ENCODE measurements at regions not wholly inside any gene's neighbourhood (a gene's known extent, or its start where the extent isn't known, plus 50 kb on each side); places are given as distances from the start of the nearest gene placed in this dataset.
"Not testable (repeated sequence)": the region's sequence is repeated elsewhere in the genome, so short reads cannot be mapped to it uniquely, and the experiment has no call there.

DNA sequence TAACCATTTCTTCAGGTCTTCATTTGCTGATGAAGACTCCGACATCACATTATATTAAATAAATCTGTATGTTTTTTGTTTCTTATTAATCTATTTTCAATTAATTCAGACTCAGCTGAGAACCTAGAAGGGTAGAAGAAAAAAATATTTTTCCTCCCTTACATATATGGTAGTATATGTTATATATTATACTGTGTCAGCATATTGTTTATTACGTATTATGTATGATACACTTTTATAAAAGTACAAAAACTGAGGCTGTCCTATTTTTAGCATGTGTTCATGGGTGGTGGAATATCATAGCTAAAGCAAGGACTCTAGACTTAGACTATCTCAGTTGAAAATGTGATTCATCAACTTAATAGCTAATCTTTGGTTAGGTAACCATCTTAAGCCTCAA lies 149.3 kb downstream of the CENPC start:
- Histone ChIP-seq H3K4me3 (no peak overlapping the region), H3K27ac (no peak overlapping the region), H3K36me3 (no peaks in the 10 kb centered on the region), H3K4me1 (no peaks in the 10 kb centered on the region), H3K27me3 (peaks cover 6% of the 10 kb centered on the region), H3K9me3 (no peaks in the 10 kb centered on the region)
- TF ChIP-seq POLR2A (IDR thresholded peaks at IDR 0.05) (no peak), POLR2AphosphoS5 (IDR thresholded peaks at IDR 0.05) (no peak), EP300 (IDR thresholded peaks at IDR 0.05) (no peak)
- TF ChIP-seq, protein P1, sequence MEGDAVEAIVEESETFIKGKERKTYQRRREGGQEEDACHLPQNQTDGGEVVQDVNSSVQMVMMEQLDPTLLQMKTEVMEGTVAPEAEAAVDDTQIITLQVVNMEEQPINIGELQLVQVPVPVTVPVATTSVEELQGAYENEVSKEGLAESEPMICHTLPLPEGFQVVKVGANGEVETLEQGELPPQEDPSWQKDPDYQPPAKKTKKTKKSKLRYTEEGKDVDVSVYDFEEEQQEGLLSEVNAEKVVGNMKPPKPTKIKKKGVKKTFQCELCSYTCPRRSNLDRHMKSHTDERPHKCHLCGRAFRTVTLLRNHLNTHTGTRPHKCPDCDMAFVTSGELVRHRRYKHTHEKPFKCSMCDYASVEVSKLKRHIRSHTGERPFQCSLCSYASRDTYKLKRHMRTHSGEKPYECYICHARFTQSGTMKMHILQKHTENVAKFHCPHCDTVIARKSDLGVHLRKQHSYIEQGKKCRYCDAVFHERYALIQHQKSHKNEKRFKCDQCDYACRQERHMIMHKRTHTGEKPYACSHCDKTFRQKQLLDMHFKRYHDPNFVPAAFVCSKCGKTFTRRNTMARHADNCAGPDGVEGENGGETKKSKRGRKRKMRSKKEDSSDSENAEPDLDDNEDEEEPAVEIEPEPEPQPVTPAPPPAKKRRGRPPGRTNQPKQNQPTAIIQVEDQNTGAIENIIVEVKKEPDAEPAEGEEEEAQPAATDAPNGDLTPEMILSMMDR (IDR thresholded peaks at IDR 0.05), result no peak
- WGBS, 2 donors (ENCODE audit: low coverage in 1 of 2), result 78 to 92% methylated on average over 2 of the region's 2 CpGs
- ATAC-seq, result no peak

DNA sequence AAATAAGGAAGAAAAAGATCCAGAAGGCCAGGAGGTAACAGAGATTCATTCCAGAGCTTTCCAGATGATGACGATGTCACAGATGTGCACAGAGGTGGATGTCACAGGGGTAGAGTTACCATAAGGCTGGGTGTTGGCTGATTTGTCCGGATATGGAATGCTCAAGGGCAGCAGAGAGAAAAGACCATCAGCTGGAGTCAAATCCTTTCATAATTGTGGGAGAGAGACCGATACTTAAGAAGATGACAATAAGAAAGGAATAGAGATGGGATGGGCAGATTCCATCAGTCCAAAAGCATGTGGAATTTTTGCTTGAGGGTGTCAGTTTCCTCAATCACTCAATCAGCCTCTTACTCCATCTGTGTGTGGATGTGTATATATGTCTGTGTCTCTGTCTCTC lies 150.4 kb downstream of the CENPC start:
- no peaks in the 10 kb centered on the region for H3K9me3 ChIP-seq
- WGBS, 2 donors (ENCODE audit: low coverage in 1 of 2), result 72 to 86% methylated on average over 3 of the region's 3 CpGs
- no peak for ATAC-seq
- no peak overlapping the region for H3K27ac ChIP-seq
- H3K27me3 ChIP-seq, result peaks cover 6% of the 10 kb centered on the region
- H3K4me1 ChIP-seq, result no peaks in the 10 kb centered on the region
- no peak overlapping the region for H3K4me3 ChIP-seq
- TF ChIP-seq, protein P1 (IDR thresholded peaks at IDR 0.05), result no peak
- no peak for TF ChIP-seq POLR2A (IDR thresholded peaks at IDR 0.05)
- no peak for TF ChIP-seq EP300 (IDR thresholded peaks at IDR 0.05)
- no peaks in the 10 kb centered on the region for H3K36me3 ChIP-seq

DNA sequence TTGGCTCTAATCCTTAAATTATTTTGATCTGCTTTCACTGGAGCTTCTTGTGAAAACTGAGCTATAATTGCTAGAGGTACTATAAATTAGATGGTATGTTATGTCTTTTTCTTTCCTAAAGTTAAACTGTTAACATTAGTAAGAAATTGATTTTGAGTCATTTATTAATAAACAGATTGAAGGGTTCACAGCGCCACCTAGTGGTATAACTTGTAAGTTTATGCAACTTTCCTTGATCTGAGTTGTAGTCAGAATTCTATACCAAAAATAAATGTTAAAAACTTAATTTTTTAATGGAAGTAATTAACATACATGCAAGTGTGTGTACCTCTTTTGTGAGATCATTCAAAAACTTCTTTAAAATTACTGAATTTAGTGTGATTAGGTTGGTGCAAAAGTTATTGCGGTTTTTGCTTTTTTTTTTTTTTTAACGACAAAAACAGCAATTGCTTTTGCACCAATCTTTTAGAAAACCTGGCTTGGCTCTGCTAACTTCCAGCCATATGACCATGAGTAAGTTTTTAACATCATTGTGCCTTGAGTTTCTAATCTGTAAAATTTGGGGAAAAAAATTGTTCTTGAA lies 151.5 kb downstream of the CENPC start:
- TF ChIP-seq, protein P1 (IDR thresholded peaks at IDR 0.05), result peak; percentile 32 to 67 (median 51)
- TF ChIP-seq POLR2A (IDR thresholded peaks at IDR 0.05) (no peak), EP300 (IDR thresholded peaks at IDR 0.05) (no peak)
- 49 to 55% methylated on average over 3 of the region's 3 CpGs for WGBS, 2 donors (ENCODE audit: low coverage in 1 of 2)
- Histone ChIP-seq H3K36me3 (no peaks in the 10 kb centered on the region), H3K27me3 (peaks cover 6% of the 10 kb centered on the region), H3K9me3 (no peaks in the 10 kb centered on the region), H3K4me1 (no peaks in the 10 kb centered on the region), H3K27ac (no peak overlapping the region), H3K4me3 (no peak overlapping the region)
- no peak for ATAC-seq

DNA sequence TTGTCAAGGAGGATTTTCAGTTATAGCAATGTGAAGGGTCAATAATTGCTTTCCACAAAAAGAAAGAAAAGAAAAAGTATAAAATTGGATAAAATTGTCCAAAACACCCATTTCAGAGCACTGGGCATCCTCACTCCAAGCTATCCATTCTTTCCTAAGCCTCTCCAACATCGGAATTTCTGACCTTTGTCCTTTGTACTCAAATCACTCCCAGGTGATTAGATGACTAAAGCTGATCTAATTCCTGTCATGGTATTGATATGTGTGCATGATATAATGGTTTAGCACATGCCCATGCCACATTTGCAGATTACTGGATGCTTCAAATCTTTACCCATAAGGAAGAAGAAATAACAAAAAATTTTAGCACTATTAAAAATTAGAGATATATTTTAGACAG lies 152.3 kb downstream of the CENPC start:
- Histone ChIP-seq H3K27me3 (peaks cover 6% of the 10 kb centered on the region), H3K9me3 (no peaks in the 10 kb centered on the region), H3K36me3 (no peaks in the 10 kb centered on the region), H3K4me3 (no peak overlapping the region), H3K27ac (no peak overlapping the region), H3K4me1 (no peaks in the 10 kb centered on the region)
- ATAC-seq, result no peak
- TF ChIP-seq EP300 (IDR thresholded peaks at IDR 0.05) (no peak), POLR2AphosphoS5 (IDR thresholded peaks at IDR 0.05) (no peak), POLR2A (IDR thresholded peaks at IDR 0.05) (no peak)
- TF ChIP-seq, protein P1 (IDR thresholded peaks at IDR 0.05), result no peak
- WGBS, 2 donors (ENCODE audit: low coverage in 1 of 2), result 63% methylated on average over 1 of the region's 1 CpG; no CpG with 5 or more reads in 1 of the 2 donors

DNA sequence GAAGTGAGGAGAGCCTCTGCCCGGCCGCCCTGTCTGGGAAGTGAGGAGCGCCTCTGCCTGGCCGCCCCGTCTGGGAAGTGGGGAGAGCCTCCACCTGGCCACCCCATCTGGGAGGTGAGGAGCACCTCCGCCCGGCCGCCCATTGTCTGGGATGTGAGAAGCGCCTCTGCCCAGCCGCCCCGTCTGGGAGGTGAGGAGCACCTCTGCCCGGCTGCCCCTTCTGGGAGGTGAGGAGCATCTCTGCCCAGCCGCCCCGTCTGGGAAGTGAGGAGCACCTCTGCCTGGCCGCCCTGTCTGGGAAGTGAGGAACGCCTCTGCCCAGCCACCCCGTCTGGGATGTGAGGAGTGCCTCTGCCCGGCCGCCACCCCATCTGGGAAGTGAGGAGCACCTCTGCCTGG lies 163.9 kb downstream of the CENPC start:
- WGBS, 2 donors (ENCODE audit: low coverage in 1 of 2), result no CpG with 5 or more reads among the region's 19 CpGs
- H3K36me3 ChIP-seq, H3K9me3 ChIP-seq, H3K27ac ChIP-seq, H3K27me3 ChIP-seq, H3K4me1 ChIP-seq, H3K4me3 ChIP-seq, ATAC-seq: not testable (repeated sequence)

DNA sequence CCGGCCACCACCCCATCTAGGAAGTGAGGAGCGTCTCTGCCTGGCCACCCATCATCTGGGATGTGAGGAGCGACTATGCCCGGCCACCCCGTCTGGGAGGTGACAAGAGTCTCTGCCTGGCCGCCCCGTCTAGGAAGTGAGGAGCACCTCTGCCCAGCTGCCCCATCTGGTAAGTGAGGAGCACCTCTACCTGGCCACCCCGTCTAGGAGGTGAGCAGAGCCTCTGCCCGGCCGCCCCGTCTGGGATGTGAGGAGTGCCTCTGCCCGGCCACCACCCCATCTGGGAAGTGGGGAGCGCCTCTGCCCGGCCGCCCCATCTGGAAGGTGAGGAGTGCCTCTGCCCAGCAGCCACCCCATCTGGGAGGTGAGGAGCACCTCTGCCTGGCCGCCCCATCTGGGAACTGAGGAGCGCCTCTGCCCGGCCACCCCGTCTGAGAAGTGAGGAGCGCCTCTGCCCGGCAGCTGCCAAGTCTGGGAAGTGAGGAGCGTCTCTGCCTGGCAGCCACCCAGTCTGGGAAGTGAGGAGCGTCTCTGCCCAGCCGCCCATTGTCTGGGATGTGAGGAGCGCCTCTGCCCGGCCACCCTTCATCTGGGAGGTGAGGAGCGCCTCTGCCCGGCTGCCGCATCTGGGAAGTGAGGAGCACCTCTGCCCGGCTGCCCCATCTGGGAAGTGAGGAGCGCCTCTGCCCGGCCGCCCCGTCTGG lies 164.4 kb downstream of the CENPC start:
- H3K4me3 ChIP-seq, H3K36me3 ChIP-seq, ATAC-seq, H3K27me3 ChIP-seq, H3K9me3 ChIP-seq, H3K27ac ChIP-seq, H3K4me1 ChIP-seq: not testable (repeated sequence)
- no CpG with 5 or more reads among the region's 34 CpGs for WGBS, 2 donors (ENCODE audit: low coverage in 1 of 2)
